ENCODE measurements at regions not wholly inside any gene's neighbourhood (a gene's known extent, or its start where the extent isn't known, plus 50 kb on each side); places are given as distances from the start of the nearest gene placed in this dataset.

DNA sequence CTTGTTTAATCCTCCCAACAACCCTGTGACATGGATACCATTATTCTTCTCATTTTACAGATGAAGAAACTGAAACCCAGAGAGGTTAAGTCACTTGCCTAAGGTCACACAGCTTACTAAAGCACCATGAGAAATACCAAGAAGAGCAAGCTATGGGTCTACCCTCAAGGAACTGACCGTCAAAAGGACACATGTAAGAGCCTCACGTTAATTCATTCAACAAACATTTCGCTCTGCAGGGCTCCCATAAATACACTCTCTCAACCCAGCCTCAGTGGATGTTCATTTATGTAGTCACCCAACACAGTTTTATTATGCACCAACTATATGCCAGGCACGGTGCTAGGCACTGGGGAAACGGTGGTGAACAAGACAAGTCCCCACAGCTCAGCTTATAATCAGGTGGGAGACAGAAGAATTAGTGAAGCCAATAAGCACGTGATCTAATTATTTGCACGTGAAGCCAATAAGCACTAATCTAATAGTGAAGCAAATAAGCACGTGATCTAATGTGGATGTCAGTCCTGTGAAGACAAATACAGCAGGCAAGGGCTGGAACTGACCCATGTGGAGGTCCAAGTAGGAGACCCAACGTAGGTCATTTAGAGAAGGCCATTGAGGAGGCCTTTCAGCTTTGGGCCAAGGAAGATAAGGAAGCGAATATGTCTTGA lies 52.1 kb upstream of the ZBTB40 start:
- TF ChIP-seq, protein P1, sequence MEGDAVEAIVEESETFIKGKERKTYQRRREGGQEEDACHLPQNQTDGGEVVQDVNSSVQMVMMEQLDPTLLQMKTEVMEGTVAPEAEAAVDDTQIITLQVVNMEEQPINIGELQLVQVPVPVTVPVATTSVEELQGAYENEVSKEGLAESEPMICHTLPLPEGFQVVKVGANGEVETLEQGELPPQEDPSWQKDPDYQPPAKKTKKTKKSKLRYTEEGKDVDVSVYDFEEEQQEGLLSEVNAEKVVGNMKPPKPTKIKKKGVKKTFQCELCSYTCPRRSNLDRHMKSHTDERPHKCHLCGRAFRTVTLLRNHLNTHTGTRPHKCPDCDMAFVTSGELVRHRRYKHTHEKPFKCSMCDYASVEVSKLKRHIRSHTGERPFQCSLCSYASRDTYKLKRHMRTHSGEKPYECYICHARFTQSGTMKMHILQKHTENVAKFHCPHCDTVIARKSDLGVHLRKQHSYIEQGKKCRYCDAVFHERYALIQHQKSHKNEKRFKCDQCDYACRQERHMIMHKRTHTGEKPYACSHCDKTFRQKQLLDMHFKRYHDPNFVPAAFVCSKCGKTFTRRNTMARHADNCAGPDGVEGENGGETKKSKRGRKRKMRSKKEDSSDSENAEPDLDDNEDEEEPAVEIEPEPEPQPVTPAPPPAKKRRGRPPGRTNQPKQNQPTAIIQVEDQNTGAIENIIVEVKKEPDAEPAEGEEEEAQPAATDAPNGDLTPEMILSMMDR (IDR thresholded peaks at IDR 0.05; ENCODE audit: insufficient read depth, low read length, severe bottlenecking), result no peak
- DNase-seq (ENCODE audit: low read depth) (no peak), FAIRE-seq (no peak)
- Histone ChIP-seq H3K36me3 (ENCODE audit: control insufficient read depth, insufficient read depth, low read length) (no peaks in the 10 kb centered on the region), H3K27me3 (ENCODE audit: control insufficient read depth, insufficient read depth, low read length) (peaks cover 27% of the 10 kb centered on the region), H3K4me3 (ENCODE audit: low read depth, low read length) (no peak overlapping the region)
